GM18520 (cell line): ENCODE measurements at regions not wholly inside any gene's neighbourhood (a gene's known extent, or its start where the extent isn't known, plus 50 kb on each side); places are given as distances from the start of the nearest gene placed in this dataset.
"Not testable (repeated sequence)": the region's sequence is repeated elsewhere in the genome, so short reads cannot be mapped to it uniquely, and the experiment has no call there.

ENCODE experiments used
- ATAC-seq: cut with Tn5 transposase; IDR thresholded peaks from one replicate; pipeline ENCODE4 v1.9.1; 2021; ENCODE audit not compliant: unreplicated experiment

DNA sequence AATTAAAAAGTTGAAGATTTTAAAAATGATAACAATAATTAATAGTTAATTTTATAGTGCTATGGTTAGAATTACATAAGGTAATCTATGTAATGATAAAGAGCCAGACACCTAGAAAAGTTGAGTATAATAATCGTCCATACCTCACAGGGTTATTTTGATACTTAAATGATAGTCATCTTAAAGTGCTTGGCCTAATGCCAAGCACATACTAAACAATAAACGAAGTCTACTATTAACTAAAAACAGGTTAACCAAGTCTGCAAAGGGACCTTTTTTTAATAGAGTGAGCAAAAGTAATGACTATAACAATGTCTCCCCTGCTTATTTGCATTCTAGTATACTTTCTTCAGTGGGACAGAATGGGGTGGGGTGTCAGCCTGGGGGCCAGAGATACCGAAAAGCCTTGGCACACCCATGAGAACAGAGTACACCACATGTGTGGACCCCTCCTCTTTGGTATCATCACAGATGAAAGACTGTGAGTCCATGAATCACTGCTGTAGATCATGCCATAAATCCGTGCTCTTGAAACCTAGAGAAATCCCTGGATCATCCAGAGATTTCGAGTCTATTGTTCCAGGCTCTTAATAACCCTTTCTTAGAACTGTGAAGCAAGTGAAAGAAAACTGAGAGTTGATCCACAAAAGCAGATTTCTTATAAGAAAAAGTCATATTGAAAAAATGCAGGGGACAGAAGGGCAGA is 249.5 kb downstream of the PRELID2 start:
- no peak for ATAC-seq

DNA sequence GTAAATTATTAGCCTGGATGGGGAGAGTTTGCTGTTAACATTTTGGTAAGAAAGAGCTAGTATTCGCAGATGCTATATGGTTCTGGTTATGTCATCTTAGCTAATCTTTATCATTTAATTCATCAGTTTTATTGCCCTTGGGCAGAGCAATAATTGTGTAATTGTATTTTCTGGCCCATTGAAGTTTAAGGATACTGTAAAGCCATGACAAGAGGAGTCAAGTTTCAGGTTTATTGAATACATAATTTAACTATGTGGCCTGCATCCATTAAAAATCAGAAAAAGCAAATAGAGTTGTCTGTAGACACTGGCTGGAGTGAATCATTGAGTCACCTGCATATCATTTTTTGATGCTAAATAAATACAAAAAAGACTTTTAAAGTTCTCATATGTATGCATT is 255.8 kb downstream of the PRELID2 start:
- ATAC-seq = no peak

DNA sequence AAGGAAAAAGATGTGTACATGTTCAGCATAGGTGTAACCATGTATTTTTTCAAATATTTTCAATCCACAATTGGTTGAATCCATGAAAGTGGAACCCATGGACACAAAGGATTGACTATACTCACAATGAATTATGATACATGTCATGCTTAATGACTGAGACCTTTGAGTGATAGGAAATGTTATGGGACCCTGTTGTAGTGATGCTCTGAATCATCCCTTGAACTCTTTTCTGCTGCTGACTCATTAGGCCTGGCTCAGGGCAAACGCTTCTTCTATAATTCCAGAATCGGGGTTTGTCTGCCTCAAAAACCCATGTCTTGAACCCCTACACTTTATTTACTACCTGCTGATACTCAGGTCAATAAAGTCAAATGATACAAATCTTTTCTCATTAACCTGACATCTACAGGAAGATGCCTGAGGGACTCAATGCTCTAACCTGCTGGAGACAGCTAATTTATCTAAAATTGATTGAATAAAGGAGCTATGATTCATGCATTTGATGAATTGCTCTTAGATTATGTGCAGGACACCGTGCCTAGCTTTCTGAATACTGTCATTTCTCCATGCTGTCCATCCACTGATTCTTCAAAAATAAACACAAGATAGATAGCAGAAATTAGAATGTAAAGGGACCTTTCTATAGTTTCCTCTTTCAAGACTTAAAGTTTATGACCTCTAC is 260.1 kb downstream of the PRELID2 start:
- no peak for ATAC-seq

DNA sequence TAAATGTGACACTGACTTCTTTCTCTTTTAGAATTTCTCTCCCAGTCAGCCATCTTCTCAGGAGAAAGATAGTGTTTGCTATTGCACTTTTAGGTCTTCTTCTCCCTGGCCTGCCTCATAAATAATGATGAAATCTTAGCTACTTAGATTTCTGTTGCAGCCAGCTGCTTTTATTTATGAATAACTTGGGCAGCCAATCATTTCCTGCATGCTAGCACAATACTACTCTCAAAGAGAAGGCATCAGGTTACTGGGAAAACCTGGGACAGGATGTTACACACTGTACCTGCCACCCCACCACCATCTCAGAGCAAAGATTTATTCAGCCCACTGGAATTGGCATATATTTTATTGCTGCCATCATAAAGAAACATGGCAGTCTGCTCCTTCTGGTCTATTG is 266.6 kb downstream of the PRELID2 start:
- ATAC-seq = no peak

DNA sequence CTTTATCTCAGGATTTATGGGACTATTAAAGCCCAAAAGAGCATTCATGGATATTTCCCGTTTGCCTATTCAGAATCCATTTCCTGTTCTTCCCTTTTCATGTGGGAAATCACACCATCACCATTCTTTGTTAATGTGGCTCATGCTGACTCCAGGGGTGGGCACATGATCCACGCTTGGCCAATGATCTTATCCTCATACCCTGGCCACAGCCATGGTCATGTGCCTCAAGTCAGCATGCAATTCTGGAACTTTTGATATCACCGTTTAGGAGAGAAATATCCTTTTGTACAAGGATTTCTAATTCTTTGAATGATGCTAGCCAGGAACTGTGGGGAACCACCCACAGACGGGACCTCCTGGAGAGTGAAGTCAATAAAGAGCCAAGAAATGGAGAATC is 272.2 kb downstream of the PRELID2 start:
- no peak for ATAC-seq

DNA sequence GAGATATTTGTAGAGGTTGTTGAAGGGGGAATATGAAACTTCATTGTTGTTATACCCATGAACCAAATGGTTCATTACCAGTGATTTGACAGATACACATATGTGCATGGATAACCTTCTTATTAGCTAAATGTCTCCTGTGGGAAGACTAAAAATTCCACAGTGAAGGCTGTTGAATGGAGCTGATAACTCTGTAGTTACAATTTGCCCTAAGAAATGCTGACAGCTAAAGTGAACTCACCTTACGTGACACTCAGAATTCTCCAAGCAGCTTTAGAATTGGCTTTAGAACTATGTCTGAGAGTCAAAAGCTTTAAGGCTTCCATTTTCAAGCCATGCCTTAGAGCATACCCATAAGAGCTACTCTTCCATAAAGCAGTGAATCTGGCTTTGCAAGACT is 276.9 kb downstream of the PRELID2 start:
- ATAC-seq = no peak

DNA sequence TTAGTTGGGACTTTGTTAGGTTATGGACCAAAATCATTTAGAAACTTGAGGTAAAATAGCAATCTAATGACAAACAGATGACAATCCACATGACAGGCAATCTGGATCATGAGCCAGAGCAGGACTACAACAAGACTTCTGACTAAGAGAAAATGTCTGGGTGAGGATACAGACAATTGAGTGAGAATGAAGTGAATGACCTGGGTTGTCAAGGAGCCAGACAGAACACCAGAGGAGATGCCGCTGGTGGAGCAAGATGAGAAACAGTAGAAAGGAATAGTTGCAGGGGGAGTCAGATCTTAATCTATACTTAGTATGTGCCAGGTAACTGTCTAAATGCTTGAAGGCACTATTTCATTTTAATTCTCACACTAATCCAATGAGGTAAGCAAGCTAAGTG is 277.8 kb downstream of the PRELID2 start:
- no peak for ATAC-seq

DNA sequence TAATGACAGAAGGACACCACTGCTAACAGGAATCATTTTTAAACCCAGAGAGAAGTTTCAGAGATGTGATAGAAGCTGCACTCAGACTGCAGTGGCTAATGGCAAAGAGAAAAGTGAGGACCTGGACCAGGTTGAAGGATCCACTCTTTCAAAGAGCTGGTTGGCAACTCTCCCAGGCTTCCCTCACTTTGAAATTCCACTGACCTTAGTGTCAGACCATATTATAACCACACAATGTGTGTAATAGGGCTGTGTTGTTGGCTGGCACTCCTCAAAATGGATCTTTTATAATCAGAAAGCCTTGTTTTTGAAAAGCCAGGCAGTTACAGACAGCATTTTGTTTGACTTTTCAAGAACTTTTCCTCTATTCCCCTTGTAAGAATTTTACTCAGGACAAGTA is 280.7 kb downstream of the PRELID2 start:
- no peak for ATAC-seq

DNA sequence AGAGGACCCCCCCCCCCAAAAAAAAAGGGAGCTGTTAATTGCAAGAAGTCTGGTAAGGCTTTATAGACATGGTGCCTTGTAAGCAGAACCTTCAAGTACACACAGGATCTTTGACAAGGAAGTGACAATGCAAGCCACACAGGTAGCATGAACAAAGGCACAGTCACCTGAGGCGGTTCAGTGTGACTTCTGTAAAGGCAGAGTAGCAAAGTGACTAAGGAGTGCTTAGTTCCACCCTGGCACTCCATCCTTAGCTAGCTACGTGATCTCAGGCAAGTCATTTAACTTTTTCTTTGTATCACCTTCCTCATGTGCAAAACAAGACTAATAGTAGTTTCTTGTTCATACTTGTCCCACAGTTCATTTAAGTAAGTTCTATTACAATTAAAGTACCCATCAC is 282.0 kb downstream of the PRELID2 start:
- no peak for ATAC-seq

DNA sequence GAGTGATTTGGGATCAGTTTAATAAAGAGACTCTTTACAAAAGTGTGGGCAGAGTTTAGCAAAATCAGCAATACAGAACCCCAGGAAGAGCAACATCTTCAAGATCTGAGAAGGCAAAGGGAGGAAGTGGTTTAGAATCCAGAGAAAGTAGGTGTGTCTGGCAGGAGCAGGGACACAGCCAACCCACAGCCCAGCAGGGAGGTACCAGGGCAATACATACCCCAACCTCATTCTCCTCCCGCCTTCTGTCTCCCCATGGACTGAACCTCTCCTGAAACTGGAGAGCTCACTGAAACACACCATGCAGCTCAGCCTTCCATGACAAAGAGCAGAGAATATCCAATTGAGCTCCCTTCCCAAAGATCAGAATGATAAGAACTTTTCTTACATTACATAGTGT is 283.4 kb downstream of the PRELID2 start:
- no peak for ATAC-seq

DNA sequence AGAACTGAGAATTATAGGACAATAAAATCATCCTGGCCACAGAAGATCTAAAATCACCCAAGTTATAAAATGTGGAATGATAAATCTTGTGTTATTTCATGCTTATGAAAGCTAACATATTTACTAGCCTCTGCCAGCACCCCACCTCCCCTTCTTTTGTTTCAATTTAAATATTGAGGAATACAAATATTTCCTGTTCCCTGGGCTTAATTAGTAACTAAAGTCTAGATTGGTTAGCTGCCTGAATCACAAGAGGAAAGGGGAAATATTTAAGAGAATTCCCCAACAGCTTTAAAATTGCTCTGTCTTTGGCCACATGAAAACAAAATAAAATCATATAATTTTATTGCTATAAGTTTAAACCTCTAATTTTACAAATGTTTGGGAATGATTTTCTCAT is 287.0 kb downstream of the PRELID2 start:
- ATAC-seq = no peak

DNA sequence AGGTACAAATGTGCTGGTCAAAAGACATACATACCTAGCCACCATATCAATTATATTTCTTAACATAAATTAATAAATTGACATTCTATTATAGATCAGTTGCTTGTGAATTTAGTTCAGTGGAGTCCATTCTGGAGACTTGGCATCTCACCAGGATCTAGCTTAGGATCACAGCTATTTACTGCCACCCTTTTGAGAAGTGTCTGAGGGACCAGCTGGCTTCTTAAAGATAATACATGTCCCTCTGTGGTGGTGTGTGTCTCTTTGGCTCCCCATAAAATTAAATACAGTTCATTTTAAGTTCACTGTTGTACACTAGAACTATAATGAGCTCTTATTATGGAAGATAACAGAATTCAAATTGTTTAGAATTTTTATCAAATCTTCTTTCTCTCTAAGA is 290.7 kb downstream of the PRELID2 start:
- ATAC-seq = no peak

DNA sequence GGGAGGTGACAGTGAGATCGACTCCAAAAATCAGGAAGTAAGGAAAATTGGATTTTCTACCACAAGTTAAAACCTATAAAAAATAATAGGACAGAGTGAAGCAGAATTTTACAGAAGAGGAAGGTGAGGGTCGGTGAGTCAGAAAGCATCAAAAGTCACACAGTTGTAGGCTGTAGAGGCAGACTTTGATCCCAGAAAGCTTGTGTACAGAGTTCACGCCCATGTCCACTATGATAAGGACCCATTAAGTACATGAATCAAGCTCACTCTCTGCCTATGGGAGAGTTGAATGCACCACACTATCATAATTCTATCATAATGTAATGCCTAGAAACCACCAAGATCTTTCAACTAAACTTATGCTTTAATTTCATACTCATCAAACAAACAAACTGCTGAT is 291.2 kb downstream of the PRELID2 start:
- no peak for ATAC-seq

DNA sequence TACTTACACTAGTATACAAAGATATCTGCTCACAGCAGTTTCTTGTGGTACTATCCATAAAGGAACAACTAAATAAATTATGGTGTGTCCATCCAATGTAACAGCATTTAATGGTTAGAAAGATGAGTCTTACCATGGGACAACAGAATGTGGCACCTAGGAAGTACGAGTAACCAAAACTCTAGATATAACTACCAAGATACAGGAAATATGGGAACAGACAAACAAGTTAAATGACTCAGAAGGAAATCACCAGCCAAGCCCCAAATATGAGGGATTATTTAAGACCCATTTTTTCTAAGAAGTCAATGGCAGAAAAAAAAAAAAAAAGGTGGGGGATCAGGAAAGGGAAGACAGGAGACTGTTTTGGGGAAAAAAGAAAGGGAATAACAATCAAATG is 294.8 kb downstream of the PRELID2 start:
- ATAC-seq = no peak

DNA sequence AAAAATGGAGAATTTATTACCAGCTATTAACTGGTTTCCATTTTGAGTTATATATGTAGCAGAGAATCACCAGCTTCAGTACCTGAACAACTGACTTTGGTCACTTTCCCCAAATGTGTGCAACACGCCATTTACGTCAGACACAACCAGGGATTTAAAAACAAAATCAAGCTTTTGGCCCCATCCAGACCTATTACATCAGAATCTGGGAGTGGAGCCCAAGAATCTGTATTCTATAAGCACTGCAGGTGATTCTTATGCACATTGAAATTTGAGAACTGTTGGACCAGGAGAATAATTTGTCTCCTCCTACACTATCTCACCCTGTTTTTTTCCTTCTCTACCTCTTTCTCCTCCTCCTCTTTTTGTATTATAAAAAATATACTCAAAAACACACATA is 295.9 kb downstream of the PRELID2 start:
- no peak for ATAC-seq

DNA sequence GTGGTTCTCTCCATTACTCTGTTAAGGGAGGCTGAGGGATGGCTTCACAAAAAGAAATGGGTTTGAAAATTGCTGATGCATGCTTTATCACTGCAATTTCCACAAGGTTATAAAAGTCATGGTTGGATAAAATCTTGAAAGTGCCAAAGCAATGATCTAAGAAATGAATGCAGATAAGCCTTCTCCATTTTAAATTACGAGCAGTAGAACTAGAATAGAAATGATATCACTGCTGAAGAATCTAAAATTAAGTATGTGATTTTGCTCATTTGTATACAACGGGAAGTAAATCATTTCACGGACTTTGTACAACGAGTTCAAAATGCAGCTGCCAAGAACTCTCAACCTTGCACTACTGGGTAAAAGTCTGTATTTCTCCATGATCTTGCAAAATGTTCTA is 299.0 kb downstream of the PRELID2 start:
- ATAC-seq = no peak

DNA sequence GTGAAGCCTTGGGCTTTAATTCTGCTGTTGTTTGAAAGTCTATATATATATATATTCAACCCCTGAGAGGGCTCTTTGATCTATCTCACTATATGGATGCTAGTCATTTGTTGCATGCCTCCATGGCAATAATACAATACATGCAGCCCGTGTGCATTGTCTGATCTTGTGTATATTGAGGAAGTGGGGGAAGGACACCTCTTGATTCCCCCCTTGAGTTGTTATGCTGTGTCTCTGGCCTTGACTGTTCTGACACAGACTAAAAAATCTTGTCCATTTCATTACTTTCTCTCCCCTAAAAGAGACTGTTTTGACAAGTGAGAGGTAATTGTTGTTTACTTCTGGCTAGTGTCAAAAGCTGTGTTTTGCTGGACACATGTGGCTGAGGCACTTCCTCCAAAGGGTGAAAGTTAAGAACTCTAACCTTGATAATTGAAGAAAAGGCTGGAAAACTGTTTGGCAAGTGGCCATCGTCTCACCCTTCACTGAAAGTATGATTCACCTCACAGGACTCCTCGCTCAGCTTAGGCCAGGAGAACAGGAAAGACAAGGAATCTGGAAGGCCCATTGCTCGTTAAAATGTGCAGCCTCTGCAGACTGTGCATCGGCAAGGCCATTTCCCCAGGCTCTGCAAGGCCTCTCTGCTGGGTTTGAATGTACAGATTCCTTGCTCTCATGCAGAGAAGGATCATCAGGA is 304.0 kb downstream of the PRELID2 start:
- no peak for ATAC-seq

DNA sequence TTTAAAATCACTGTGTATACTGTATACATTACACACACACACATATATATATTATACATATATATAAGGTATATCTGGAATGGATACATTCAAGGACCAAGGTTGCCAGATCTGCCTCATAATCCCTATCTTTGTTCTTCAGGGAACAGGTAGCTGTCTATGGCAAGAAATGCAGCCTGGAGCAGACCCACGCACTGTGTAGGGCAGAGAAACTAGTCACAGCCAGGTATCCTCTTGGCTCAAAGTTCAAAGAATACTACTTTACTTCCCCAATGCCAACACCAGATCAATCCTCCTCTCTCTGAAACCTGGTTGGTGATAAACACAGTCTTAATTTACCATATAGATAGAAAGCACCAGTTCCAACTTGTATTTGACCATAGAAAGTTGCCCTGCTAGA is 313.6 kb downstream of the PRELID2 start:
- ATAC-seq = no peak

DNA sequence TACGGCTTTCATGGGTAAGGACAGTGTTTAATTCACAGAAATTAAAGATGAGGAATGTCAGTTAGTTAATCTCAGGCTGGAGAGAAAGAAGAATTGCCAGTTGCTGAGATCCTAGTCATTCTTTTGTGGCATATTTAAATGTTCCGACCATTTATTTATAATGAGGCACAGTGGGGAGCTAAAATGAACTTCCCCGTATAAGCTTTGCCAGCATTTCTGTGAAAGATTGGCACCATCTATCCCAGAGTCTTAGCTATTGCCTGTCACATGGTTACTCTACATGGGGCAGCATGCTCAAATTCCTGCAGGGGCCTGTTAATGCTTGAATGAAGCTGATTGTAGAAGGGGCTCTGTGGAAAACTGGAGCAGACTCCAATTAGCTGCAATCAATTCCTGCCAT is 314.1 kb downstream of the PRELID2 start:
- ATAC-seq = no peak

DNA sequence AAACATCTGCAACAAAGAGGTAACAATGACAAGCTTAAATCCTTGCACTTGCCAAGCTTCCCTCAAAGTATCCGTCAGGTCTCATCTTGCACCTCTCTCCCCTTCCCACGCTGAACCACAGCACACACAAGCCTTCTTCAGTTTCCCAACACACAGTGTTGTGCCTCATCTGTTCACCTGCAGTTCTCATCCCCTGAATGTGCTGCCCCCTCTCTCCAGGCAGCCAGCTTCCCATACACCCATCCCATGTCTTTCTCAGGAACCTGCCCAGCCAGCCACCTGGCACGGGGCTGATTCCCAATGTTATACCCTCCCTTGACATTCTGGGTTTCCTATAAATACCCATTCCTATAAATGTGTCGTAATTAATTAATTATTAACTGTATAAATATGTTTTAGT is 314.8 kb downstream of the PRELID2 start:
- no peak for ATAC-seq

DNA sequence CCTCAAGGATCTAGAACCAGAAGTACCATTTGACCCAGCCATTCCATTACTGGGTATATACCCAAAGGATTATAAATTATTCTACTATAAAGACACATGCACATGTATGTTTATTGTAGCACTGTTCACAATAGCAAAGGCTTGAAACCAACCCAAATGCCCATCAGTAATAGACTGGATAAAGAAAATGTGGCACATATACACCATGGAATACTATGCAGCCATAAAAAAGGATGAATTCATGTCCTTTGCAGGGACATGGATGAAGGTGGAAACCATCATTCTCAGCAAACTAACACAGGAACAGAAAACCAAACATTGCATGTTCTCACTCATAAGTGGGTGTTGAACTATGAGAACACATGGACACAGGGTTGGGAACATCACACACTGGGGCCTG is 317.6 kb downstream of the PRELID2 start:
- not testable (repeated sequence) for ATAC-seq

DNA sequence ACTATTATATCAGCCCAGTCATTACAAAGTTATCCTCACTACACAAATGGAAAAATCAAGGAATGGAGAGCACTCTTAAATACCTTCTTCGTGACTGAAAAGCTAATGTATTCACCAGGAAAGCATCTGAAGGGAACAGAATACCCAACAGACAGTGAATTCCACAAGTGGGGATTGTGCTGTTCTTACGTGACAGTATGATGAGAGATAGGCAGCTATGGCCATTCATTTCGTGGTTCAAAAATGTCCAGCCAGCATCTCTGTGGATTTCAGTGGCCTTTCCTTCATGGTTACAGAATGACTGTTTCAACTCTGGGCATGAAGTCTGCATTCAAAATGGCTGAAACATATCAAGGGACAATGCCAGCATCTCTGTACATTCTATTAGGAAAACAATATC is 323.8 kb downstream of the PRELID2 start:
- no peak for ATAC-seq
